ENCODE measurements at regions not wholly inside any gene's neighbourhood (a gene's known extent, or its start where the extent isn't known, plus 50 kb on each side); places are given as distances from the start of the nearest gene placed in this dataset.

DNA sequence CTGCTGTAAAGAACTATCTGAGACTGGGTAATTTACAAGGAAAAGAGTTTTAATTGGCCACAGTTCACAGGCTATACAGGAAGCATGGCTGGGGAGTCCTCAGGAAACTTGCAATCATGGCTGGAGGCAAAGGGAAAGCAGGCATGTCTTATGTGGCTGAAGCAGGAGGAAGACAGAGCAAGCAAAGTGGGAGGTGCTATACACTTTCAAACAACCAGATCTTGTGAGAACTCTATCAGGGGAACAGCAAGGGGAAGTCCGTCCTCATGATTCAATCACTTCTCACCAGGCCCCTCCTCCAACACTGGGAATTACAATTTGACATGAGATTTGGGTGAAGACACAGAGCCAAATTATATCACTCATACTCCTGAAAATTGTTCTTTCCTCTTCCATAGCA lies 109.5 kb upstream of the PKP2 start:
- Histone ChIP-seq H3K9me2 (replicated peaks; ENCODE audit: low read depth, low read length) (no peaks in the 10 kb centered on the region), H3K4me2 (ENCODE audit: low read depth, low read length, poor library complexity, severe bottlenecking) (no peak overlapping the region), H3F3A (ENCODE audit: low read depth) (no peaks in the 10 kb centered on the region), H3K27me3 (ENCODE audit: insufficient read depth, low read length, poor library complexity, severe bottlenecking) (no peaks in the 10 kb centered on the region), H3K36me3 (ENCODE audit: insufficient read depth, low read length) (no peaks in the 10 kb centered on the region), H3K4me1 (ENCODE audit: insufficient read depth, low read length, poor library complexity, severe bottlenecking) (no peaks in the 10 kb centered on the region), H4K20me1 (ENCODE audit: insufficient read depth, low read length, poor library complexity, severe bottlenecking) (no peaks in the 10 kb centered on the region), H3K4me3 (ENCODE audit: low read length, poor library complexity, severe bottlenecking) (no peak overlapping the region), H3K9me3 (ENCODE audit: insufficient read depth, low read depth, low read length) (peaks cover 7% of the 10 kb centered on the region; the same call in 1 of the 2 replicates), H2AFZ (ENCODE audit: low read length) (no peak overlapping the region), H3K79me2 (ENCODE audit: insufficient read depth, low read length) (no peaks in the 10 kb centered on the region), H3K9ac (ENCODE audit: low read depth, low read length, poor library complexity, severe bottlenecking) (no peak overlapping the region)
- TF ChIP-seq EZH2phosphoT487 (IDR thresholded peaks at IDR 0.05; ENCODE audit: borderline replicate concordance): no peak

DNA sequence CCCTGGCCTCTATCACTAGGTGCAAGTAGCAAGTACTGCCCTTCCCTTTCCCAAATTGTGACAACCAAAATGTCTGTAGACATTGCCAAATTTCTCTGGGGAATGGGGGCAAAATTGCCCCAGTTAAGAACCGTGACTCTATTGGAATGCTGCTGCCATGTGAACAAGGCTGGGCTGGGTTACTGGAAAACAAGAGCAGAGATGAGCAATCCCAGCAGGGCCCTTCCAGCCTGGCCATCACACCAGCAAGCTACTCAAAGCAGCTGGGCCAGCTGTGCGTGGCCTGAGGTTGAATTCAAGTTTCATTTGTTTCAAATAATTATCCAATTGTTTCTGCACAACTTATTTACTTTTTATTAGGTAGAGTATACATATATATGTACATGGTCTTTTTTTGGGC lies 103.4 kb upstream of the PKP2 start:
- Histone ChIP-seq H3K9ac (ENCODE audit: low read depth, low read length, poor library complexity, severe bottlenecking) (no peak overlapping the region), H3K4me1 (ENCODE audit: insufficient read depth, low read length, poor library complexity, severe bottlenecking) (no peaks in the 10 kb centered on the region), H3K27me3 (ENCODE audit: insufficient read depth, low read length, poor library complexity, severe bottlenecking) (no peaks in the 10 kb centered on the region), H3K9me2 (replicated peaks; ENCODE audit: low read depth, low read length) (no peaks in the 10 kb centered on the region), H3K36me3 (ENCODE audit: insufficient read depth, low read length) (no peaks in the 10 kb centered on the region), H3K4me3 (ENCODE audit: low read length, poor library complexity, severe bottlenecking) (no peak overlapping the region), H2AFZ (ENCODE audit: low read length) (no peak overlapping the region), H4K20me1 (ENCODE audit: insufficient read depth, low read length, poor library complexity, severe bottlenecking) (no peaks in the 10 kb centered on the region), H3K4me2 (ENCODE audit: low read depth, low read length, poor library complexity, severe bottlenecking) (no peak overlapping the region), H3F3A (ENCODE audit: low read depth) (no peaks in the 10 kb centered on the region), H3K9me3 (ENCODE audit: insufficient read depth, low read depth, low read length) (peaks cover 7% of the 10 kb centered on the region; the same call in 1 of the 2 replicates), H3K79me2 (ENCODE audit: insufficient read depth, low read length) (no peaks in the 10 kb centered on the region)
- TF ChIP-seq EZH2phosphoT487 (IDR thresholded peaks at IDR 0.05; ENCODE audit: borderline replicate concordance): no peak
- TF ChIP-seq, protein P1, sequence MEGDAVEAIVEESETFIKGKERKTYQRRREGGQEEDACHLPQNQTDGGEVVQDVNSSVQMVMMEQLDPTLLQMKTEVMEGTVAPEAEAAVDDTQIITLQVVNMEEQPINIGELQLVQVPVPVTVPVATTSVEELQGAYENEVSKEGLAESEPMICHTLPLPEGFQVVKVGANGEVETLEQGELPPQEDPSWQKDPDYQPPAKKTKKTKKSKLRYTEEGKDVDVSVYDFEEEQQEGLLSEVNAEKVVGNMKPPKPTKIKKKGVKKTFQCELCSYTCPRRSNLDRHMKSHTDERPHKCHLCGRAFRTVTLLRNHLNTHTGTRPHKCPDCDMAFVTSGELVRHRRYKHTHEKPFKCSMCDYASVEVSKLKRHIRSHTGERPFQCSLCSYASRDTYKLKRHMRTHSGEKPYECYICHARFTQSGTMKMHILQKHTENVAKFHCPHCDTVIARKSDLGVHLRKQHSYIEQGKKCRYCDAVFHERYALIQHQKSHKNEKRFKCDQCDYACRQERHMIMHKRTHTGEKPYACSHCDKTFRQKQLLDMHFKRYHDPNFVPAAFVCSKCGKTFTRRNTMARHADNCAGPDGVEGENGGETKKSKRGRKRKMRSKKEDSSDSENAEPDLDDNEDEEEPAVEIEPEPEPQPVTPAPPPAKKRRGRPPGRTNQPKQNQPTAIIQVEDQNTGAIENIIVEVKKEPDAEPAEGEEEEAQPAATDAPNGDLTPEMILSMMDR (conservative IDR thresholded peaks at IDR 0.05; ENCODE audit: low read length): no peak

DNA sequence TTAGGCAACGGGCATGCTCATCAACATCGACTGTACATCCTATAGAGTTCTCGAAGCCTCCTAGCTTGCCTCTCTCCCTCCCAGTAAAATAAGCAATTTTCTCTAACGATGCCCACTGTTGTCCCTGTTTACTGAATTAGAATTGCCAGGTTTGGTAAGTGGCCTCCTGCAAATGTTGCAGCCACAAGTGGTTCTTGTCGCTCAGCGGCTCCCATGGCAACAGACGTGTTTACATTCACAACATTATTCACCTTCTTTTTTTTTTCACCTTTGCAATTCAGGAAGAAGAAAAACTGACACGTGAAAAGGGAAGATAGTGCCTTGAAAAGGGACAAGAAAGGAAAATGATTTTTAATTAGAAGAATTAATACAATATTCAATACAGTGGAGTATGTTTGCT lies 100.9 kb upstream of the PKP2 start:
- no peak overlapping the region for H3K9ac ChIP-seq (ENCODE audit: low read depth, low read length, poor library complexity, severe bottlenecking)
- no peaks in the 10 kb centered on the region for H4K20me1 ChIP-seq (ENCODE audit: insufficient read depth, low read length, poor library complexity, severe bottlenecking)
- no peaks in the 10 kb centered on the region for H3F3A ChIP-seq (ENCODE audit: low read depth)
- H3K9me2 ChIP-seq (replicated peaks; ENCODE audit: low read depth, low read length): no peaks in the 10 kb centered on the region
- H3K9me3 ChIP-seq (ENCODE audit: insufficient read depth, low read depth, low read length): no peaks in the 10 kb centered on the region
- no peaks in the 10 kb centered on the region for H3K79me2 ChIP-seq (ENCODE audit: insufficient read depth, low read length)
- H3K4me3 ChIP-seq (ENCODE audit: low read length, poor library complexity, severe bottlenecking): no peak overlapping the region
- no peaks in the 10 kb centered on the region for H3K4me1 ChIP-seq (ENCODE audit: insufficient read depth, low read length, poor library complexity, severe bottlenecking)
- H2AFZ ChIP-seq (ENCODE audit: low read length): no peak overlapping the region
- no peaks in the 10 kb centered on the region for H3K27me3 ChIP-seq (ENCODE audit: insufficient read depth, low read length, poor library complexity, severe bottlenecking)
- no peaks in the 10 kb centered on the region for H3K36me3 ChIP-seq (ENCODE audit: insufficient read depth, low read length)
- no peak for TF ChIP-seq EZH2phosphoT487 (IDR thresholded peaks at IDR 0.05; ENCODE audit: borderline replicate concordance)
- TF ChIP-seq, protein P1 (conservative IDR thresholded peaks at IDR 0.05; ENCODE audit: low read length): no peak
- H3K4me2 ChIP-seq (ENCODE audit: low read depth, low read length, poor library complexity, severe bottlenecking): no peak overlapping the region

DNA sequence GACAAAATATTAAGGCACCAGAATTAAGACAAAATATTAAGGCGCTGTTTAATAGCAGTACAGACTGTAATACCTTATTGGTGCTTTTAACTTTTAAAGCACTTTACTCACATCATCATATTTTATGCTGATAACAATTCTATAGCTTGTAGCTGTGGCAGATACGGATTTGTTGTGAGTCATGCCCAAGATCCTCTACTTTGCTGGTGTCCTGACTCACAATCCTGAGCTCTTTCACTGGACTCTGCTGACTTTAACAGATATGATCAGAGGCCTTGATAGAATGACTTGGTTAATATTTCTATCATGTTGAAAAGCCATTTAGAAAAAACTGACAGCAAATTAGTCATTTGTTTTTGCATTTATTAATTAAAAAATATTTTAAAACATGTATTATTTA lies 99.0 kb upstream of the PKP2 start:
- no peaks in the 10 kb centered on the region for H4K20me1 ChIP-seq (ENCODE audit: insufficient read depth, low read length, poor library complexity, severe bottlenecking)
- H3K9ac ChIP-seq (ENCODE audit: low read depth, low read length, poor library complexity, severe bottlenecking): no peak overlapping the region
- H3K27me3 ChIP-seq (ENCODE audit: insufficient read depth, low read length, poor library complexity, severe bottlenecking): no peaks in the 10 kb centered on the region
- no peak overlapping the region for H2AFZ ChIP-seq (ENCODE audit: low read length)
- H3K9me3 ChIP-seq (ENCODE audit: insufficient read depth, low read depth, low read length): no peaks in the 10 kb centered on the region
- H3K4me1 ChIP-seq (ENCODE audit: insufficient read depth, low read length, poor library complexity, severe bottlenecking): no peaks in the 10 kb centered on the region
- no peak overlapping the region for H3K4me3 ChIP-seq (ENCODE audit: low read length, poor library complexity, severe bottlenecking)
- H3K4me2 ChIP-seq (ENCODE audit: low read depth, low read length, poor library complexity, severe bottlenecking): no peak overlapping the region
- H3K36me3 ChIP-seq (ENCODE audit: insufficient read depth, low read length): no peaks in the 10 kb centered on the region
- no peaks in the 10 kb centered on the region for H3K79me2 ChIP-seq (ENCODE audit: insufficient read depth, low read length)
- no peaks in the 10 kb centered on the region for H3F3A ChIP-seq (ENCODE audit: low read depth)
- H3K9me2 ChIP-seq (replicated peaks; ENCODE audit: low read depth, low read length): no peaks in the 10 kb centered on the region
- TF ChIP-seq, protein P1 (conservative IDR thresholded peaks at IDR 0.05; ENCODE audit: low read length): no peak
- TF ChIP-seq EZH2phosphoT487 (IDR thresholded peaks at IDR 0.05; ENCODE audit: borderline replicate concordance): no peak

All from Loucy (cell line).